ENCODE measurements at regions not wholly inside any gene's neighbourhood (a gene's known extent, or its start where the extent isn't known, plus 50 kb on each side); places are given as distances from the start of the nearest gene placed in this dataset.

- DNase-seq = no peak
Measured at GRCh38 chr2:53445383-53446070, 322.1 kb upstream of the CHAC2 start.

DNA sequence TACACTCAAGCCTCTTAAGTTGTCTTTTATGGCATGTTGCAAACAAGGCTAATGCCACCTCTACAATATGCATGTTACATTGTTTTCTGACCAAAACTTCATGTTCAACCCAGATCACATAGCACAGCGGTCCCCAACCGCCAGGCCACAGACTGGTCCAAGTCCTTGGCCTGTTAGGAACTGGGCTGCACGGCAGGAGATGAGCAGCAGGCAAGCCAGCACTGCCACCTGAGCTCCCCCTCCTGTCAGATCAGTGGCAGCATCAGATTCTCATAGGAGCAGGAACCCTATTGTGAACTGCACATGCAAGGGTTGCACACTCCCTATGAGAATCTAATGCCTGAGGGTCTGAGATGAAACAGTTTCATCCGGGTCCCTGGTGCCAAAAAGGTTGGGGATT is 324.8 kb upstream of the CHAC2 start:
- DNase-seq = no peak

- DNase-seq = no peak
Measured at GRCh38 chr2:53442093-53442492, 325.5 kb upstream of the CHAC2 start.

- no peak for DNase-seq
Measured at GRCh38 chr2:53438692-53439091, 328.9 kb upstream of the CHAC2 start.

DNA sequence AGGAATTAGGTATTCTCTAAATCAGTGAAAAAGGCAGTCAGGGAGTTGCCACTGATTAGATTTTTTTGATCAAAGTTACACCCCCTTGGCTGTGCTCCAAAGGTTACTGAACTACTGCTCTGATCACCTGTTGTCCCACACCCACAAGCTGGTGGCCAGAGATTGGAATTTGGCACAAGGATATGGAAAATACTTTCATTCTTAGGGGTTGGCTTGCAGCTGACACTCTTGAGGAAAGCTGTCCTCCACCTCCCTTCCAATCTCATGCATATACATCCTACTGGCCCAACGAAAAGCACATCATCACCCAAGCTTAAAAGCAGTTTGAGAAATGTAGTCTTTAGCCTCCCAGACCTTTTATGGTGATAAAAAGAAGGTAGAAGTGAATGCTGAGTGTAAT is 329.5 kb upstream of the CHAC2 start:
- no peak for DNase-seq

GRCh38 chr2:53437371-53437770 is 330.2 kb upstream of the CHAC2 start:
- no peak for DNase-seq

DNA sequence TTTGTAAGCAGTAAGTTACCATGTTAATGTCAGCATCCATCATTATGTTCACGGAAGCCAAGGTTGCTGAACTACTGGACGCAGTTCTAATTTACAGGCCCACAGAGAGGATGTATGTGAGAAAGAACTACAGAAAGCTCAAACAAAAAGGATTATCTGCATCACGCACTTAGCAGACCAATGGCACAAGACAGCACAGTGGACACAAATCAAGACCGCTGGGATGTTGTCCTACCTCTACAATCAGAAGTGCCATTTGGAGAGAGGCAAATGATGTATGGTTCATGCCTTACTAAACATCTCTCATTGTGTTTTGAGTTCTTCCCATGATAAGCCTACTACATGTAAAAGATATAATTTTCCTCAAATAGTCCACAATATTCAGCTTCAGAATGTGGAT is 330.7 kb upstream of the CHAC2 start:
- no peak for DNase-seq

GRCh38 chr2:53435610-53436009 is 332.0 kb upstream of the CHAC2 start:
- no peak for DNase-seq

- DNase-seq = no peak
Measured at GRCh38 chr2:53434466-53434865, 333.1 kb upstream of the CHAC2 start.

GRCh38 chr2:53432936-53433335 is 334.7 kb upstream of the CHAC2 start:
- no peak for DNase-seq

GRCh38 chr2:53429901-53430300 is 337.7 kb upstream of the CHAC2 start:
- DNase-seq = no peak

DNA sequence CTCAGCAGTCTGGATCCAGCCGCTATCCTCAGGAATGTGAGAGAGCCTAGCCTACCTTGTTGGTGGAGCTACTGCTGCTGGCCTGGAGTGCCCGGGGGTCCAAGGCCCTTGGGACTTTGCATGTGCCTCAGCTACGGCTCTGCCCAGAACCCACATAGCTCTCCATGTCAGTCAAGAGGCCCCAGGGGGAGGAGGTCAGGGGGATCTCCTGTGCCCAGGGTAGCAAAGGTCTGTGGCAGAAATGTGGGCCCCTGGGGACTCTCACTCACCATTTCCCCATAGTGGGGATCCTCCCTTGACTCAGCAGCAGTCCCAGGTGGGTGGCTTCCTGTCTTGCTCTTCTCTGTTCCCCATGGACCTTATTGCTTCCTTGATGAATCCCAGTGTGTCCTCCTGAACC is 342.7 kb upstream of the CHAC2 start:
- no peak for DNase-seq

GRCh38 chr2:53423465-53423864 is 344.1 kb upstream of the CHAC2 start:
- DNase-seq = no peak

DNA sequence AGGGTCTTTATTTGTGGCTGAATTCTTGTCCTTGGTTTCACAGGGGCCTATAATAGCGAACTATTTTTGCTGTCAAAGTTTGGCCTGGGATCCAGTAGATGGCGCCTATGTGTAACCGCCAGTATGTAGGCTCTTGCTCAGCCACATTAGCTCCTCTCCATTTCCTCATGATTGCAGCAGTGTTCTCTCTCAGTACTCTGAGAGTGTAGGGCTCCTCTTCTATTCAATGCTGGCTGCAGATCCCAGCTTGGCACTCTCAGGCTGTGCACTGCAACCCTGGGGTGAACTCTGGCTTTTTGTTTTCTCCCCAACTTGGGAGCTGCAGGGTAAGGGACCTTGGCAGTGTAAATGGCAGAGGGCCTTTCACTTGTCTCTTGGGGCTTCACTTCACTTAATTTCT is 344.6 kb upstream of the CHAC2 start:
- DNase-seq = no peak

- DNase-seq = no peak
Measured at GRCh38 chr2:53417385-53417784, 350.2 kb upstream of the CHAC2 start.

DNA sequence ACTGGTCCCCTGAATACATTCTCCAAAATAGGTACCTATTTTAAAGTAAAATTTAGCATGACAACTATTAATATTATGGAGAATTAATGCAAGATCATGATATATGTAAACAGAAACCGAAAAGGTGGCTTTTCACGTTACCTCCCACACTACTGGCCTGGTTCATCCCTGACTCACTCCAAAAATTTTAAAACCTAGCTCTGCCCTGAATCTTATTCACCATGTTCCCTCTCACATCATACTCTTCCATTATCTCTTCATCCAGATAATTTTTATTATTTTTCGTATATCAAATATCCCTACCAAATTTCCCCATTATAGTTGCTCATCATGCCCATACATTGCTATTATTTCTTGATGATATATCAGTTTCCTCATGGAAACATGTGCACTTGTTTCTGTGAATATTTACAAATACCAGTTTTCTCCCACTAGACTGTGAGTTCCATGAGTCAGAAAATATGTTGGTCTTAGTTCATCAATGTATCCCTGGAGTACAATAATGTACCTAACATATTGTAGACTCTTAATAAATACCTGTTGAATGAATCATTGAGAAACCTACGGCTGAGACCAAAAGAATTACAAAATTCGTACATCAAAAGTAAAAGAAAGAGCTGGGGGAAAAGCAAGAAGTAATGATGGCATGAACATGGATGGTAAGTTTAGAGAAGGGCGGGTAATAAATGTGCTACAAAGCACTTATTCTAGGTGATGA is 360.1 kb upstream of the CHAC2 start:
- no peak for DNase-seq

- no peak for DNase-seq
Measured at GRCh38 chr2:53403792-53404413, 363.7 kb upstream of the CHAC2 start.

DNA sequence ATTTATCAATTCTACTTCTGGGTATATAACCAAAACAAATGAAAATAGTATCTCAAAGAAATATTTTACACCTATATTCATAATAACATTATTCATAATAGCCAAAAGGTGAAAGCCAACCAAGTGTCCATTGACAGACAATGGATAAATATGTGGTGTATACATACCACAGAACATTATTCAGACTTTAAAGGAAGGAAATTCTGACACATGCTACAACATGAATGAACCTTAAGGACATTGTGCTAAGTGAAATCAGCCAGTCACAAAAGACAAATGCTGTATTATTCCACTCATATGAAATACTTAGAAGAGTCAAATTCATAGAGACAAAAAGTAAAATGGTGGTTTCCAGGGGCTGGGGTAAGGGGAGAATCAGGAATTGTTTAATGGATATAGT is 370.5 kb upstream of the CHAC2 start:
- no peak for DNase-seq

DNA sequence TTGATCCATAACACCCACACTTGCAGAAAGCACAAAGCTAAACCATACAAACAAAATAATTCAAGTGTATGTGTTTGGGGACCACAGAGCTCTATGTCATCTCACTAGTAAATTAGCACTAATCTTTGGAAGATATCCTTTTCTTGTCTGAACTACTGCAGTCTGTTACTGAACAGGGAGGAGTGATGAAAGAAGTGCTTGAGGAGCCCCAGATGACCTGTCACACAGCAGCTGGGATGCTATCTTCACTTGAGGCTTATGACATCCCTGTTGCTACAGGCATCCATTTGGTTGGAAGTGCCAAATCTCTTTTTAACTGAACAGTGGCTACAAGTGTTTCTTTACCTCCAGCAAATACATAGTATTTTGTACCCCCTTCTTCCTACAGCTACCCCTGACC is 386.3 kb upstream of the CHAC2 start:
- no peak for DNase-seq

DNA sequence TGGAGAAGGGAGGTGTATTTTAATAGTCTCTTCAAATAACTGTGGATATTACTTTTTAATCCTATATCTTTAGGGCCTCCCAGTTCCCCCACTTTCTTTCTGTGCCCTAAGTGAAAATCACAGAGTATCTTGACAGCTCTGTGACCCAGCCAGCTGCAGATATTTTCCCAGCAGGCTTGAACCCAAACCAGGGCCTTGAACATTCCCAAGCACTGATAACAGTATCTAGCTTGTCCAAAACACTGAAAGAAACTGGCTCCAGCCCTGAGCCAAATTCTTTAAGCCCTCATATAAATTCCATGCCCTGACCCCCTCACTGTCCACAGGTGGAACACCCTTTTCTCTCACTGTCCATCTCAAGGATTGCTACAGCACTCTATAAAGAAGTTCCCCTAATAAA is 388.1 kb upstream of the CHAC2 start:
- DNase-seq = no peak

DNA sequence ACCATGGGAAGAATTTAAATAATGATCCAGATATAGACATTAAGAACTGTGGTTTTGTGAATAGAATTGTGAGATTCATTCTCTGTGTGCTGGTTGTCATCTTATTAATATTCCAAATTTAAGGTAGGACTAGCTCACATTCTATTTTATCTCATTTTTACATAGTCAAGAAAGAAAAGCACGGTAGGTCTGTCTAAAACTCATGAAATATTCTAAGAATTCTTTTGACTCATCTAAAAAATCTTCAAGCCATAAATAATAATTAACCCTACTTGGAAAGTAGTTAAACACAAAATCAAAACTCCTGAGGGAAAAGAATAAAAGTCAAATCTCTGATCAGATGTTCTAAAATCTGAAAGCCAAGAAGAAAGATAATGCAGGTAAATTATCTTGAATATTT is 388.8 kb upstream of the CHAC2 start:
- DNase-seq = no peak

- no peak for DNase-seq
Measured at GRCh38 chr2:53373126-53373525, 394.5 kb upstream of the CHAC2 start.

DNA sequence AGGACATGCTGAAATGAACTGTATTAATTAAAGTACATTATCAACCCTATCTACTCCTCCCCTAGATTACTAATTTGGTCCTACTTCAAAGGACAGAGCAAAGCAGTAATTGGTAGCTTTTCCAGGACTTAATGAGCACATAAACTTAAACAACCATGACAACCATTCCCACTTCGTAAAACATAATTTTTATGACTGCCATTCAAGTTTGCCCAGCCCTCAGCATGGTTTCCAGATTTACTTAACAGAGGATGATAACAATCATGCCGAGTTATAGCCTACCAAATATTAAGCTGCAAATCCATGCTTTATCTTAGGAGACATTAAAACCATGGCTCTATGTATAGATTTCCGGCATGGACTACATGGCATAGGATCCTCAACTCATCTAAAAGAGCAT is 401.1 kb upstream of the CHAC2 start:
- DNase-seq = no peak

- no peak for DNase-seq
Measured at GRCh38 chr2:53362934-53363333, 404.7 kb upstream of the CHAC2 start.
